ENCODE measurements at regions not wholly inside any gene's neighbourhood (a gene's known extent, or its start where the extent isn't known, plus 50 kb on each side); places are given as distances from the start of the nearest gene placed in this dataset.

GRCh38 chr7:115831371-115831770 is 199.2 kb downstream of the TFEC start:
- H4K20me1 ChIP-seq (ENCODE audit: insufficient read depth): no peaks in the 10 kb centered on the region
- no peaks in the 10 kb centered on the region for H3K4me1 ChIP-seq (replicated peaks; ENCODE audit: insufficient read depth)
- intact Hi-C loops (cut with micrococcal nuclease; ENCODE audit: unreplicated experiment): no loop called here
- no peaks in the 10 kb centered on the region for H3K27me3 ChIP-seq (ENCODE audit: insufficient read depth, low read depth)
- no peak overlapping the region for H3K4me2 ChIP-seq
- POLR2A ChIA-PET (ENCODE audit: unreplicated experiment): no interaction called here
- H2AFZ ChIP-seq: no peak overlapping the region
- no TSS peak for BruUV-seq (replicated peaks)
- no peak overlapping the region for H3K4me3 ChIP-seq
- CTCF ChIA-PET: interaction anchor here (0.7 kb wide), 1 partner anchor 1727 kb away, joined by 3 read pairs; no protein-coding TSS in a partner anchor
- TF ChIP-seq EZH2 (IDR thresholded peaks at IDR 0.05; ENCODE audit: low read depth): no peak
- TF ChIP-seq, protein P1, sequence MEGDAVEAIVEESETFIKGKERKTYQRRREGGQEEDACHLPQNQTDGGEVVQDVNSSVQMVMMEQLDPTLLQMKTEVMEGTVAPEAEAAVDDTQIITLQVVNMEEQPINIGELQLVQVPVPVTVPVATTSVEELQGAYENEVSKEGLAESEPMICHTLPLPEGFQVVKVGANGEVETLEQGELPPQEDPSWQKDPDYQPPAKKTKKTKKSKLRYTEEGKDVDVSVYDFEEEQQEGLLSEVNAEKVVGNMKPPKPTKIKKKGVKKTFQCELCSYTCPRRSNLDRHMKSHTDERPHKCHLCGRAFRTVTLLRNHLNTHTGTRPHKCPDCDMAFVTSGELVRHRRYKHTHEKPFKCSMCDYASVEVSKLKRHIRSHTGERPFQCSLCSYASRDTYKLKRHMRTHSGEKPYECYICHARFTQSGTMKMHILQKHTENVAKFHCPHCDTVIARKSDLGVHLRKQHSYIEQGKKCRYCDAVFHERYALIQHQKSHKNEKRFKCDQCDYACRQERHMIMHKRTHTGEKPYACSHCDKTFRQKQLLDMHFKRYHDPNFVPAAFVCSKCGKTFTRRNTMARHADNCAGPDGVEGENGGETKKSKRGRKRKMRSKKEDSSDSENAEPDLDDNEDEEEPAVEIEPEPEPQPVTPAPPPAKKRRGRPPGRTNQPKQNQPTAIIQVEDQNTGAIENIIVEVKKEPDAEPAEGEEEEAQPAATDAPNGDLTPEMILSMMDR (conservative IDR thresholded peaks at IDR 0.05): no peak
- DNase-seq: no peak
- H3K9me2 ChIP-seq (ENCODE audit: insufficient read depth): no peaks in the 10 kb centered on the region
- H3K27ac ChIP-seq: no peak overlapping the region
- H3K9me3 ChIP-seq (ENCODE audit: insufficient read depth, low read depth): no peaks in the 10 kb centered on the region
- H3K79me2 ChIP-seq (ENCODE audit: low read depth): no peaks in the 10 kb centered on the region
- H3F3A ChIP-seq (ENCODE audit: insufficient read depth, low read depth): no peaks in the 10 kb centered on the region
- H3K36me3 ChIP-seq (ENCODE audit: low read depth): no peaks in the 10 kb centered on the region

DNA sequence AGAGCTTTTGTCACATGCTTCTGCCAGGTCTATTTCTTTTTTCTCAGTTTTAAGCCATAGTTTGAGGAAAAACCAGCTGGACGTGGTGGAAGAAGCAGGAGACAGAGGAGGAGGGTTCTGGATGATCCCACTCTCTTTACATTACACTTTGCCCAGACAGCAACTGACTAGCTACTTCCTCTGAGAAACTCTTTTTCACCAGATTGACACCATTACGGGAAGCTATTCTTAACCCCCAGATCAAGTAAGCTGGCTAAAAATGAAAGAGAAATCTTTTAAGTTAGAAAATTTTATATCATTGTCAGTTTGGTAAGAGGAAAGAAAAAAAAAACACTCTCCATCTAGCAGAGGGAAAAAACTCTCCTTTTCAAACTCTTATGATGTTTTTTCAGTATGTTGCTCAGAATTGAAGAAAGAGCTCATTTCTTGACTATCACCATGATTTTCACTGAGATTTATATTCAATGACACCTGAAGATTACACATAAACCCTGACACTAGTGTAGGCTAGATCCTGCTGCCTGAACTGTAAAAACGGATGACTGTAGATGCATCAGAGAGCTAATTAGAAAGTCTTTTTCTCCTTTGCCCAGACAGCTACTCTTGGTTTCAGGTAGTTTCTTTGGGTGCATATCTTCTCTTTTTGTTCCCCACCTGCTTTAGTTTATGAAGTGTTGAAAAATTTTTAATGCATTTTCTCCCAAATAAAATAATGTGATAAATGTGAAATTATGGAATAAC is 203.1 kb downstream of the TFEC start:
- Histone ChIP-seq H3K27me3 (ENCODE audit: insufficient read depth, low read depth) (no peaks in the 10 kb centered on the region), H3K9me3 (ENCODE audit: insufficient read depth, low read depth) (no peaks in the 10 kb centered on the region), H3F3A (ENCODE audit: insufficient read depth, low read depth) (no peaks in the 10 kb centered on the region), H3K4me1 (replicated peaks; ENCODE audit: insufficient read depth) (no peaks in the 10 kb centered on the region), H3K79me2 (ENCODE audit: low read depth) (no peaks in the 10 kb centered on the region), H2AFZ (peak overlapping the region; percentile 33; the same call in 1 of the 2 replicates), H3K9me2 (ENCODE audit: insufficient read depth) (no peaks in the 10 kb centered on the region), H4K20me1 (ENCODE audit: insufficient read depth) (no peaks in the 10 kb centered on the region), H3K4me2 (no peak overlapping the region), H3K27ac (no peak overlapping the region), H3K4me3 (no peak overlapping the region), H3K36me3 (ENCODE audit: low read depth) (no peaks in the 10 kb centered on the region)
- no peak for DNase-seq
- ChIA-PET POLR2A (ENCODE audit: unreplicated experiment) (no interaction called here), CTCF (no interaction called here)
- TF ChIP-seq, protein P1 (conservative IDR thresholded peaks at IDR 0.05): no peak
- TF ChIP-seq EZH2 (IDR thresholded peaks at IDR 0.05; ENCODE audit: low read depth): no peak
- no TSS peak for BruUV-seq (replicated peaks)
- intact Hi-C loops (cut with micrococcal nuclease; ENCODE audit: unreplicated experiment): no loop called here

GRCh38 chr7:115825456-115826115 is 205.0 kb downstream of the TFEC start:
- BruUV-seq (replicated peaks): no TSS peak
- POLR2A ChIA-PET (ENCODE audit: unreplicated experiment): no interaction called here
- intact Hi-C loops (cut with micrococcal nuclease; ENCODE audit: unreplicated experiment): no loop called here

More at GRCh38 chr7:115825456-115826115, 205.0 kb downstream of the TFEC start:
- H4K20me1 ChIP-seq (ENCODE audit: insufficient read depth): no peaks in the 10 kb centered on the region
- no peaks in the 10 kb centered on the region for H3K27me3 ChIP-seq (ENCODE audit: insufficient read depth, low read depth)
- no peaks in the 10 kb centered on the region for H3K36me3 ChIP-seq (ENCODE audit: low read depth)
- H3K4me2 ChIP-seq: no peak overlapping the region
- no peaks in the 10 kb centered on the region for H3K9me3 ChIP-seq (ENCODE audit: insufficient read depth, low read depth)
- CTCF ChIA-PET: no interaction called here
- H3K4me3 ChIP-seq: no peak overlapping the region
- no peaks in the 10 kb centered on the region for H3K4me1 ChIP-seq (replicated peaks; ENCODE audit: insufficient read depth)
- no peak overlapping the region for H3K27ac ChIP-seq
- no peaks in the 10 kb centered on the region for H3K9me2 ChIP-seq (ENCODE audit: insufficient read depth)
- no peak for DNase-seq
- no peaks in the 10 kb centered on the region for H3K79me2 ChIP-seq (ENCODE audit: low read depth)
- no peak overlapping the region for H2AFZ ChIP-seq
- TF ChIP-seq EZH2 (IDR thresholded peaks at IDR 0.05; ENCODE audit: low read depth): no peak
- TF ChIP-seq, protein P1 (conservative IDR thresholded peaks at IDR 0.05): no peak
- H3F3A ChIP-seq (ENCODE audit: insufficient read depth, low read depth): no peaks in the 10 kb centered on the region

Measured in PC-9 (cell line).